Lung (tissue), 11 donors: ENCODE measurements at regions not wholly inside any gene's neighbourhood (a gene's known extent, or its start where the extent isn't known, plus 50 kb on each side); places are given as distances from the start of the nearest gene placed in this dataset.

Experiments used
- ATAC-seq: fragments of 200-7000 bp; cut with Tn5 transposase; one replicate; pipeline ENCODE4 v1.9.1; 2020; ENCODE audit warnings: moderate number of reproducible peaks; ENCODE audit not compliant: insufficient read depth, low FRiP score
- DNase-seq, 3 donors: peaks; one replicate each; pipeline ENCODE4 v3.0.0-alpha.2; 2013 to 2017
- H3K27ac ChIP-seq, 2 donors: one replicate each; pipeline ENCODE4 v1.5.1; 2013; ENCODE audit warnings: mild to moderate bottlenecking in 2 of 2, moderate library complexity in 2 of 2, control low read depth in 1 of 2, inconsistent platforms in 1 of 2, low read depth in 1 of 2, low read length in 1 of 2
- H3K27me3 ChIP-seq, 3 donors: one replicate each; pipeline ENCODE4 v1.5.1; 2013; ENCODE audit warnings: low read length in 2 of 3; ENCODE audit not compliant: control insufficient read depth in 3 of 3, insufficient read depth in 3 of 3
- H3K36me3 ChIP-seq, 4 donors: one replicate each; pipeline ENCODE4 v1.5.1; 2013; ENCODE audit warnings: low read length in 4 of 4, mild to moderate bottlenecking in 1 of 4, moderate library complexity in 1 of 4; ENCODE audit not compliant: control insufficient read depth in 4 of 4, insufficient read depth in 4 of 4
- H3K4me1 ChIP-seq, 5 donors: one replicate each; pipeline ENCODE4 v1.5.1; 2013; ENCODE audit warnings: low read length in 5 of 5, mild to moderate bottlenecking in 2 of 5, moderate library complexity in 1 of 5; ENCODE audit not compliant: control insufficient read depth in 5 of 5, insufficient read depth in 5 of 5
- H3K4me3 ChIP-seq: one replicate; pipeline ENCODE4 v1.5.1; 2013; ENCODE audit warnings: mild to moderate bottlenecking, control low read depth, moderate library complexity
- H3K9ac ChIP-seq, 2 donors: one replicate each; pipeline ENCODE4 v1.5.1; 2013; ENCODE audit warnings: low read length in 2 of 2, control low read depth in 1 of 2; ENCODE audit not compliant: insufficient read depth in 1 of 2
- H3K9me3 ChIP-seq, 4 donors: one replicate each; pipeline ENCODE4 v1.5.1; 2013; ENCODE audit warnings: low read length in 3 of 4, mild to moderate bottlenecking in 1 of 4, moderate library complexity in 1 of 4; ENCODE audit not compliant: control insufficient read depth in 4 of 4, insufficient read depth in 3 of 4
- WGBS, 2 donors: extraction: QIAGEN DNeasy Blood & Tissue Kit; methylation state at CpG; one replicate each; pipeline ENCODE4 v1.1.7; 2013; 5-methylcytosine and 5-hydroxymethylcytosine counted together
- TF ChIP-seq, protein P1 (sequence below): IDR thresholded peaks from 2 replicates; pipeline ENCODE4 v1.5.1; 2012; ENCODE audit warnings: mild to moderate bottlenecking; ENCODE audit errors: control extremely low read depth, extremely low read depth
- donor health status: control.
- donor health status: control.
- donor health status: Bipolar disorder and iron deficiency.
- donor health status: healthy.
- donor health status: DM: yes; HTN: yes; CAD: no.

GRCh38 chr11:106497321-106497720 is 419.9 kb downstream of the AASDHPPT start:
- ATAC-seq, result no peak
- no peaks in the 10 kb centered on the region for H3K36me3 ChIP-seq
- WGBS, 2 donors, result 95% methylated on average over 9 of the region's 9 CpGs

DNA sequence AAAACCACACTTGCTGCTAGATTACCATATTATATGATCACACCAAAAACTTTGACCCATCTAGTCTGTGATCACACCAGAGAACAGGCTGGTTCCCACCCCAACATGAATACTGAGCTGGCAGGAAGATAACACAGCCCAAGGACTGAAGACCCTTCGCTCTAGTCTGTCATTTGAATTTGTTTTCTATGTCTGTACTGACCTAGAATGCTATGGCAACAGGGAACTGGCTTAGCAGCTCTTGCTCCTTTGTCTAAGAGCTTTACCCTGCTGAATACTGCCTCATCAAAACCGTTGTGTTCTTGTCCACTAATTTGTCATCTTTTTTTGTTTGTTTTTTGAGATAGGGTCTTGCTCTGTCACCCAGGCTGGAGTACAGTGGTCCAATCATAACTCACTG is 420.4 kb downstream of the AASDHPPT start:
- H3K36me3 ChIP-seq, result no peaks in the 10 kb centered on the region
- H3K27me3 ChIP-seq, result no peaks in the 10 kb centered on the region
- H3K27ac ChIP-seq, result no peak overlapping the region
- no peaks in the 10 kb centered on the region for H3K4me1 ChIP-seq
- 79 to 86% methylated on average over 2 of the region's 2 CpGs for WGBS, 2 donors
- H3K9me3 ChIP-seq, result no peaks in the 10 kb centered on the region
- H3K9ac ChIP-seq, result no peak overlapping the region
- DNase-seq, result no peak
- ATAC-seq, result no peak
- TF ChIP-seq, protein P1, sequence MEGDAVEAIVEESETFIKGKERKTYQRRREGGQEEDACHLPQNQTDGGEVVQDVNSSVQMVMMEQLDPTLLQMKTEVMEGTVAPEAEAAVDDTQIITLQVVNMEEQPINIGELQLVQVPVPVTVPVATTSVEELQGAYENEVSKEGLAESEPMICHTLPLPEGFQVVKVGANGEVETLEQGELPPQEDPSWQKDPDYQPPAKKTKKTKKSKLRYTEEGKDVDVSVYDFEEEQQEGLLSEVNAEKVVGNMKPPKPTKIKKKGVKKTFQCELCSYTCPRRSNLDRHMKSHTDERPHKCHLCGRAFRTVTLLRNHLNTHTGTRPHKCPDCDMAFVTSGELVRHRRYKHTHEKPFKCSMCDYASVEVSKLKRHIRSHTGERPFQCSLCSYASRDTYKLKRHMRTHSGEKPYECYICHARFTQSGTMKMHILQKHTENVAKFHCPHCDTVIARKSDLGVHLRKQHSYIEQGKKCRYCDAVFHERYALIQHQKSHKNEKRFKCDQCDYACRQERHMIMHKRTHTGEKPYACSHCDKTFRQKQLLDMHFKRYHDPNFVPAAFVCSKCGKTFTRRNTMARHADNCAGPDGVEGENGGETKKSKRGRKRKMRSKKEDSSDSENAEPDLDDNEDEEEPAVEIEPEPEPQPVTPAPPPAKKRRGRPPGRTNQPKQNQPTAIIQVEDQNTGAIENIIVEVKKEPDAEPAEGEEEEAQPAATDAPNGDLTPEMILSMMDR, result no peak
- no peak overlapping the region for H3K4me3 ChIP-seq

More at GRCh38 chr11:106497321-106497720, 419.9 kb downstream of the AASDHPPT start:
- DNase-seq, result no peak
- Histone ChIP-seq H3K9me3 (no peaks in the 10 kb centered on the region), H3K27me3 (no peaks in the 10 kb centered on the region), H3K4me3 (no peak overlapping the region), H3K4me1 (no peaks in the 10 kb centered on the region), H3K27ac (no peak overlapping the region), H3K9ac (no peak overlapping the region)
- TF ChIP-seq, protein P1, result no peak

DNA sequence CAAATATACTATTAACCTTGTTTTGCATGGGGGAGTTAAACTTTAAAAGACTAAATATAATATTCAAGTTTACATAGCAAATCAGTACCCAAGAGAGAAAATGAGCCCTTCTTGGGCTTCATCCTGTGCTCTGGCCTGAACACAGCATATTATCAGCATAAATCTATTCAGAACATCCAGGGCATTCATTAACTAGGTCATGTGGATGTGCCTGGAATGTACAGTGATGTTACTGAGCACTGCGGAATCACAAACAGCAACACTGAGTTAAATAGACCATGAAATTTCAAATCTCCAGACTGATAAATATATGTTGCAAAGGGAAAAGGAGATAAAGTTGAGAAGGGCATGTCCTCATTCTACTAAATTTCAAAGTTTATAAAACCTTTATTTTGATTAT is 426.4 kb downstream of the AASDHPPT start:
- H3K9ac ChIP-seq, result no peak overlapping the region
- no peaks in the 10 kb centered on the region for H3K9me3 ChIP-seq
- ATAC-seq (no peak), DNase-seq (no peak)
- WGBS, 2 donors, result 80 to 93% methylated on average over 1 of the region's 1 CpG
- no peak overlapping the region for H3K27ac ChIP-seq
- no peaks in the 10 kb centered on the region for H3K36me3 ChIP-seq
- H3K4me1 ChIP-seq, result no peaks in the 10 kb centered on the region
- TF ChIP-seq, protein P1, result no peak
- no peaks in the 10 kb centered on the region for H3K27me3 ChIP-seq
- no peak overlapping the region for H3K4me3 ChIP-seq

DNA sequence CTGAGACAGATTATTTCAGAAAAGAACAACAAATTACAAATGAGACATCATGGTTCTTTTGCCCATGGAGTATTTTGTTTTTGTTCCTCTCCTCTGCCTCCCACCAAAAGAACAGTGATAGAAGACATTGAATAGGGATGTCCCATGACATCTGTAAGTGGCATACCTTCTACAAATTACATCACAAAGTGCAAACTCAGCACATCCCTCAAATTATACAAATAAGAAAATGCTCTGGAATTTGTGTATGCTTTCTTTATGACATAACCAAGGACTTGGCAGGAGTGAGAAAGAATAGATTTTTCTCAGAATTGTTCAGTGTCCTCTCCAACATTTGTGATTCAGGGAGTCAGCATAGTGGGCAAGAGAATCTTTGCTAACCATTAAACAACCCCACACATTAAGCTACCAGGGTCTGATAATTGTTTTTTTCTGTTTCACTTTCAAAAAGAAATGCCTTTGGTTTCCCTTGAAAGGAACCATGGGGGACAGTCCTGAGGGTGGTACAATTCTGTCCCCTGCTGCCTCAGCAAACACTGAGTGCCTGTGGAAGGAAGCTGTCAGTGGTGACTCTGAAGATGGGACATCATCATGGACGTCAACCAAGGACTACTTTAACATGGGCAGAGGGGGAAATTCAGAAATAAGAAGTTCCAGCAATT is 430.3 kb downstream of the AASDHPPT start:
- no peak for DNase-seq
- H3K27ac ChIP-seq, result no peak overlapping the region
- no peaks in the 10 kb centered on the region for H3K36me3 ChIP-seq
- TF ChIP-seq, protein P1, result no peak
- H3K4me3 ChIP-seq, result no peak overlapping the region
- H3K9ac ChIP-seq, result no peak overlapping the region
- H3K4me1 ChIP-seq, result no peaks in the 10 kb centered on the region
- WGBS, 2 donors, result 48 to 57% methylated on average over 1 of the region's 1 CpG
- no peaks in the 10 kb centered on the region for H3K27me3 ChIP-seq
- no peaks in the 10 kb centered on the region for H3K9me3 ChIP-seq
- no peak for ATAC-seq
